ENCODE measurements at regions not wholly inside any gene's neighbourhood (a gene's known extent, or its start where the extent isn't known, plus 50 kb on each side); places are given as distances from the start of the nearest gene placed in this dataset.

DNA sequence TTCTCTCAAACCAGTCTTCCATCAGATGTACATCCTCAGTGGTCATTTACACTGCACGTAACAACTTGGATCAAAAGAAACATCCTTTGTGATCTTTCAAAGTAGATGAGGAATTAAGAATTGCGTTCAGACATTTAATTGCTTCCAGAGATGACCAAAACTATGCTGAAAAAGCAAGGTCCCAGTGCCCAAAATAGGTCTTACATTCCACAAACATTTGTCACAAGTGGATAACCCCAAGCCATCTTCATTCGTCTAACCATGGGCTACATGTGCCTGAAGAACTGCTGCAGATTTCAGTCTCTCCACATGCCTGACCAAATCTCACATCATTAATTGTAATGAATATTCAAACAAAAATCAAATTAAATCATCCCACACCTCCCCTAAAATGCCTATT is 273.6 kb downstream of the SHOX2 start:
- TF ChIP-seq, protein P1, sequence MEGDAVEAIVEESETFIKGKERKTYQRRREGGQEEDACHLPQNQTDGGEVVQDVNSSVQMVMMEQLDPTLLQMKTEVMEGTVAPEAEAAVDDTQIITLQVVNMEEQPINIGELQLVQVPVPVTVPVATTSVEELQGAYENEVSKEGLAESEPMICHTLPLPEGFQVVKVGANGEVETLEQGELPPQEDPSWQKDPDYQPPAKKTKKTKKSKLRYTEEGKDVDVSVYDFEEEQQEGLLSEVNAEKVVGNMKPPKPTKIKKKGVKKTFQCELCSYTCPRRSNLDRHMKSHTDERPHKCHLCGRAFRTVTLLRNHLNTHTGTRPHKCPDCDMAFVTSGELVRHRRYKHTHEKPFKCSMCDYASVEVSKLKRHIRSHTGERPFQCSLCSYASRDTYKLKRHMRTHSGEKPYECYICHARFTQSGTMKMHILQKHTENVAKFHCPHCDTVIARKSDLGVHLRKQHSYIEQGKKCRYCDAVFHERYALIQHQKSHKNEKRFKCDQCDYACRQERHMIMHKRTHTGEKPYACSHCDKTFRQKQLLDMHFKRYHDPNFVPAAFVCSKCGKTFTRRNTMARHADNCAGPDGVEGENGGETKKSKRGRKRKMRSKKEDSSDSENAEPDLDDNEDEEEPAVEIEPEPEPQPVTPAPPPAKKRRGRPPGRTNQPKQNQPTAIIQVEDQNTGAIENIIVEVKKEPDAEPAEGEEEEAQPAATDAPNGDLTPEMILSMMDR (conservative IDR thresholded peaks at IDR 0.05 in 1 of 2, IDR thresholded peaks at IDR 0.05 in 1 of 2; ENCODE audit: extremely low read depth in 1 of 2, insufficient read depth in 1 of 2, low read depth in 1 of 2, low read length in 2 of 2), result no peak
- no peak for TF ChIP-seq EZH2 (IDR thresholded peaks at IDR 0.05; ENCODE audit: borderline replicate concordance, low read length)

All from mammary epithelial cell (primary cell).